IMR-90 (cell line): ENCODE measurements at regions not wholly inside any gene's neighbourhood (a gene's known extent, or its start where the extent isn't known, plus 50 kb on each side); places are given as distances from the start of the nearest gene placed in this dataset.
A peak's percentile ranks its signal among the peaks of the same experiment; 100 is the strongest.

Source experiments
- ATAC-seq: fragments of 200-7000 bp; cut with Tn5 transposase; 2 replicates; pipeline ENCODE4 v1.9.1; 2020; ENCODE audit warnings: low read depth, mild to moderate bottlenecking, moderate library complexity
- BruUV-seq: library from RNA; stranded (reverse); fragments of 400-500 nt; replicated peaks from 2 replicates; lab custom pipeline; 2021; lab: Mats Ljungman, UMichigan
- CTCF ChIA-PET: fragments of 300-600 bp; formaldehyde crosslinking; extraction: SDS; loops from one replicate; lab custom pipeline; 2021; ENCODE audit warnings: antibody characterized with exemption; lab: Yijun Ruan, JAX
- POLR2A ChIA-PET: fragments of 300-600 bp; sonication (Branson Sonifier 250); formaldehyde crosslinking; loops from one replicate; lab custom pipeline; 2022; ENCODE audit warnings: antibody characterized with exemption; ENCODE audit not compliant: unreplicated experiment; lab: Charles Lee
- DNase-seq: peaks from one replicate; pipeline ENCODE4 v3.0.0; 2013
- H2AFZ ChIP-seq: replicated peaks from 2 replicates; pipeline ENCODE3; 2013; ENCODE audit warnings: low read length, mild to moderate bottlenecking; ENCODE audit not compliant: poor library complexity
- H2AK5ac ChIP-seq: 2 replicates; pipeline ENCODE4 v1.6.1; 2013; ENCODE audit warnings: low read depth, low read length, inconsistent platforms
- H2AK9ac ChIP-seq: replicated peaks from 2 replicates; pipeline ENCODE3; 2013; ENCODE audit warnings: mild to moderate bottlenecking, low read depth, low read length, moderate library complexity; ENCODE audit not compliant: poor library complexity
- H2BK120ac ChIP-seq: 2 replicates; pipeline ENCODE4 v1.6.1; 2013; ENCODE audit warnings: low read depth, low read length, inconsistent platforms
- H2BK15ac ChIP-seq: 3 replicates; pipeline ENCODE4 v1.6.1; 2013; ENCODE audit warnings: low read depth, low read length, inconsistent platforms
- H2BK20ac ChIP-seq: 2 replicates; pipeline ENCODE4 v1.6.1; 2013; ENCODE audit warnings: low read depth, mild to moderate bottlenecking, inconsistent platforms, low read length, moderate library complexity
- H2BK5ac ChIP-seq: 2 replicates; pipeline ENCODE4 v1.6.1; 2013; ENCODE audit warnings: mild to moderate bottlenecking, low read depth, low read length, inconsistent platforms; ENCODE audit not compliant: poor library complexity, severe bottlenecking
- H3K14ac ChIP-seq: replicated peaks from 2 replicates; pipeline ENCODE4 v1.6.1; 2013; ENCODE audit warnings: low read depth, low read length, inconsistent platforms
- H3K18ac ChIP-seq: 2 replicates; pipeline ENCODE4 v1.6.1; 2013; ENCODE audit warnings: low read depth, low read length, control low read depth
- H3K23ac ChIP-seq: 2 replicates; pipeline ENCODE4 v1.6.1; 2013; ENCODE audit warnings: low read depth, low read length, inconsistent platforms
- H3K27ac ChIP-seq: 2 replicates; pipeline ENCODE4 v1.5.1; 2013; ENCODE audit warnings: mild to moderate bottlenecking, control low read depth, low read length; ENCODE audit not compliant: insufficient read depth
- H3K27me3 ChIP-seq: 2 replicates; pipeline ENCODE4 v1.6.1; 2013; ENCODE audit warnings: low read length; ENCODE audit not compliant: control insufficient read depth, insufficient read depth
- H3K36me3 ChIP-seq: 2 replicates; pipeline ENCODE4 v1.6.1; 2013; ENCODE audit warnings: low read length, mixed read lengths; ENCODE audit not compliant: control insufficient read depth, insufficient read depth
- H3K4ac ChIP-seq: 2 replicates; pipeline ENCODE4 v1.6.1; 2013; ENCODE audit warnings: low read depth, low read length, inconsistent platforms
- H3K4me1 ChIP-seq: 2 replicates; pipeline ENCODE4 v1.6.1; 2013; ENCODE audit warnings: low read length, mixed read lengths; ENCODE audit not compliant: control insufficient read depth, insufficient read depth
- H3K4me2 ChIP-seq: 2 replicates; pipeline ENCODE4 v1.6.1; 2013; ENCODE audit warnings: low read depth, mild to moderate bottlenecking, control low read depth, low read length, moderate library complexity
- H3K4me3 ChIP-seq: 2 replicates; pipeline ENCODE4 v1.5.1; 2013; ENCODE audit warnings: low read depth, mild to moderate bottlenecking, control low read depth, low read length, moderate library complexity; ENCODE audit not compliant: insufficient read depth
- H3K56ac ChIP-seq: 2 replicates; pipeline ENCODE4 v1.6.1; 2013; ENCODE audit warnings: low read length, inconsistent platforms; ENCODE audit not compliant: insufficient read depth; ENCODE audit errors: extremely low read depth
- H3K79me1 ChIP-seq, 2 experiments: 2 replicates each; pipeline ENCODE4 v1.6.1; 2013; ENCODE audit warnings: low read length in 2 of 2, inconsistent platforms in 1 of 2, low read depth in 1 of 2
- H3K9ac ChIP-seq: 2 replicates; pipeline ENCODE4 v1.6.1; 2013; ENCODE audit warnings: low read depth, low read length, control low read depth
- H3K9me1 ChIP-seq: 2 replicates; pipeline ENCODE4 v1.6.1; 2013; ENCODE audit warnings: low read length, inconsistent platforms; ENCODE audit not compliant: insufficient read depth
- H3K9me3 ChIP-seq: 2 replicates; pipeline ENCODE4 v1.6.1; 2013; ENCODE audit warnings: low read length; ENCODE audit not compliant: control insufficient read depth, insufficient read depth
- H4K20me1 ChIP-seq: 2 replicates; pipeline ENCODE4 v1.6.1; 2013; ENCODE audit warnings: low read length, inconsistent platforms; ENCODE audit not compliant: insufficient read depth
- H4K5ac ChIP-seq: 2 replicates; pipeline ENCODE4 v1.6.1; 2013; ENCODE audit warnings: mild to moderate bottlenecking, low read depth, low read length, control low read depth
- H4K8ac ChIP-seq, 2 experiments: 2 replicates each; pipeline ENCODE4 v1.6.1; 2013; ENCODE audit warnings: low read depth in 2 of 2, low read length in 2 of 2, control low read depth in 1 of 2, inconsistent platforms in 1 of 2
- H4K91ac ChIP-seq: 2 replicates; pipeline ENCODE4 v1.6.1; 2013; ENCODE audit warnings: low read depth, low read length, inconsistent platforms; ENCODE audit not compliant: insufficient read depth
- BHLHE40 ChIP-seq: fragments of 150-350 bp; IDR thresholded peaks from 2 replicates; pipeline ENCODE4 v1.6.1; 2016; ENCODE audit warnings: mild to moderate bottlenecking, low read depth, low read length
- CEBPB ChIP-seq: IDR thresholded peaks from 2 replicates; pipeline ENCODE4 v1.6.1; 2012; ENCODE audit warnings: low read depth, low read length, improper control_type of control experiment
- CHD1 ChIP-seq: IDR thresholded peaks from 2 replicates; pipeline ENCODE4 v1.6.1; 2012; ENCODE audit warnings: low read depth, low read length, improper control_type of control experiment
- ELK1 ChIP-seq: fragments of 150-350 bp; IDR thresholded peaks from 2 replicates; pipeline ENCODE4 v1.6.1; 2016; ENCODE audit warnings: low read depth, mild to moderate bottlenecking, low read length, moderate library complexity, borderline replicate concordance
- FOS ChIP-seq: fragments of 150-350 bp; IDR thresholded peaks from 2 replicates; pipeline ENCODE4 v1.6.1; 2016; ENCODE audit warnings: low read depth, low read length
- MAFK ChIP-seq: IDR thresholded peaks from 2 replicates; pipeline ENCODE4 v1.6.1; 2012; ENCODE audit warnings: low read depth, low read length, improper control_type of control experiment
- MAZ ChIP-seq: IDR thresholded peaks from 2 replicates; pipeline ENCODE4 v1.6.1; 2012; ENCODE audit warnings: low read depth, mild to moderate bottlenecking, low read length, improper control_type of control experiment, moderate library complexity, borderline replicate concordance
- MXI1 ChIP-seq: IDR thresholded peaks from 2 replicates; pipeline ENCODE4 v1.6.1; 2012; ENCODE audit warnings: low read depth, mild to moderate bottlenecking, low read length, moderate library complexity, borderline replicate concordance
- NFE2L2 ChIP-seq: fragments of 150-350 bp; IDR thresholded peaks from 2 replicates; pipeline ENCODE4 v1.6.1; 2016; ENCODE audit warnings: low read depth, mild to moderate bottlenecking, low read length
- POLR2A ChIP-seq: IDR thresholded peaks from 2 replicates; pipeline ENCODE4 v1.6.1; 2012; ENCODE audit warnings: mild to moderate bottlenecking, low read depth, low read length
- RAD21 ChIP-seq: IDR thresholded peaks from 2 replicates; pipeline ENCODE4 v1.6.1; 2012; ENCODE audit warnings: low read length, improper control_type of control experiment
- RCOR1 ChIP-seq: IDR thresholded peaks from 2 replicates; pipeline ENCODE4 v1.6.1; 2012; ENCODE audit warnings: mild to moderate bottlenecking, low read length, improper control_type of control experiment; ENCODE audit not compliant: insufficient replicate concordance
- RFX5 ChIP-seq: IDR thresholded peaks from 2 replicates; pipeline ENCODE4 v1.8.0; 2012; ENCODE audit warnings: low read depth, mild to moderate bottlenecking, low read length, moderate library complexity
- SMC3 ChIP-seq: fragments of 150-350 bp; IDR thresholded peaks from 2 replicates; pipeline ENCODE4 v1.6.1; 2016; ENCODE audit warnings: low read depth, mild to moderate bottlenecking, antibody characterized with exemption, low read length, moderate library complexity
- WGBS, 2 experiments: methylation state at CpG; one replicate each; pipeline versions ENCODE4 v1.1.5 to v1.1.7; 2013; ENCODE audit warnings: missing lambda C conversion rate in 2 of 2; ENCODE audit not compliant: insufficient read length in 1 of 2; ENCODE audit errors: extremely low coverage in 2 of 2; 5-methylcytosine and 5-hydroxymethylcytosine counted together
- dilution Hi-C: fragments of 300-500 bp; cut with HindIII; formaldehyde crosslinking; loops from one replicate; pipeline ENCODE4 v1.14.3; 2018; ENCODE audit warnings: low sequenced_read_pairs; ENCODE audit not compliant: unreplicated experiment
- in situ Hi-C: fragments of 300-500 bp; cut with MboI; formaldehyde crosslinking; loops from 3 replicates; pipeline ENCODE4 v1.14.3; 2019; ENCODE audit warnings: low sequenced_read_pairs, inconsistent platforms, mixed read lengths
- intact Hi-C: fragments of 100-400 bp; cut with micrococcal nuclease; formaldehyde crosslinking; loops from 2 replicates; pipeline ENCODE4 v1.10.0; 2022
- TF ChIP-seq, protein P1 (sequence below): fragments of 150-350 bp; IDR thresholded peaks from 2 replicates; pipeline ENCODE4 v1.6.1; 2017; ENCODE audit warnings: mild to moderate bottlenecking, antibody characterized with exemption, low read length, low read depth
- TF ChIP-seq, protein P2 (sequence below): conservative IDR thresholded peaks from 2 replicates; pipeline ENCODE4 v1.5.1; 2012; ENCODE audit warnings: mild to moderate bottlenecking, low read depth, low read length, improper control_type of control experiment

DNA sequence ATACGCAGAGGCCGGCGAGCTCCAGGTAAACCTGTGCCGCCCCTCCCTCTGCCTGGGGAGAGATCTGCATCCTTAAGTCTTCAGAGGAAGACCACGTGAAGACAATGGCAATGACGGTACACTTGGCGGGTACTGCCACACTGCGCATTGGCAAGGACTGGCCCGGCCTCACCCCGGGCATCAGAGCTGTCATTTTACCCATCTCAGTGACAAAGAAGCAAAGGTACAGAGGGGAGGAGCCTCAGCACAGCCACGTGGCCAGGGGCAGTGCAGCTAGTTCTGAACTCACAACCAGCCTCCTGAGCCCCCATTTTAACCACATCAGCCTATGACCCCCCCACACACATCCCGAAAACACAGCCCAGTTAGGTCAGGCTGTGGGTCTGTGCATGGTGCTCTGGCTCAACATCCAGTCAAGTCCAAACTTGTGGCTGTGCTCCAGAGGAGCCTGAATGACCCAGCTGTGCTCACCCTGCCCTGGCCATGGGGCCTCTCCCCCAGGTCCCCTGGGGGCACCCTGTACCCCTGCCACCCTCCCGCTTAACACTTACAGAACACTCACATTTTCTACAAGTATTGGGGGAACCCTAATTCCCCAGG, 80.6 kb downstream of the C16orf95 start:
- ChIA-PET POLR2A (no interaction called here), CTCF (no interaction called here)
- Histone ChIP-seq H4K20me1 (no peaks in the 10 kb centered on the region), H2BK20ac (no peak overlapping the region), H3K18ac (no peak overlapping the region), H3K4me3 (no peak overlapping the region), H3K4me2 (no peak overlapping the region), H3K79me1 (no peaks in the 10 kb centered on the region), H3K9ac (no peak overlapping the region), H3K56ac (no peak overlapping the region), H3K14ac (no peak overlapping the region), H4K5ac (no peak overlapping the region), H4K8ac (no peak overlapping the region), H2AK5ac (0 out of 2 replicates have a peak overlapping the region, but pooled peaks have one; percentile 5), H2BK5ac (no peak overlapping the region), H3K27ac (no peak overlapping the region), H3K4me1 (no peaks in the 10 kb centered on the region), H2BK15ac (no peak overlapping the region), H2AFZ (no peak overlapping the region), H3K9me1 (no peaks in the 10 kb centered on the region), H3K36me3 (no peaks in the 10 kb centered on the region), H2BK120ac (no peak overlapping the region), H3K9me3 (peaks cover 6% of the 10 kb centered on the region), H3K23ac (no peak overlapping the region), H3K4ac (no peak overlapping the region), H4K91ac (no peak overlapping the region), H2AK9ac (no peak overlapping the region), H3K27me3 (peaks cover 27% of the 10 kb centered on the region)
- no peak for TF ChIP-seq ELK1
- TF ChIP-seq NFE2L2: no peak
- TF ChIP-seq, protein P1, sequence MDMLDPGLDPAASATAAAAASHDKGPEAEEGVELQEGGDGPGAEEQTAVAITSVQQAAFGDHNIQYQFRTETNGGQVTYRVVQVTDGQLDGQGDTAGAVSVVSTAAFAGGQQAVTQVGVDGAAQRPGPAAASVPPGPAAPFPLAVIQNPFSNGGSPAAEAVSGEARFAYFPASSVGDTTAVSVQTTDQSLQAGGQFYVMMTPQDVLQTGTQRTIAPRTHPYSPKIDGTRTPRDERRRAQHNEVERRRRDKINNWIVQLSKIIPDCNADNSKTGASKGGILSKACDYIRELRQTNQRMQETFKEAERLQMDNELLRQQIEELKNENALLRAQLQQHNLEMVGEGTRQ: no peak
- TF ChIP-seq BHLHE40: no peak
- TF ChIP-seq CEBPB: no peak
- TF ChIP-seq MAZ: no peak
- no peak for TF ChIP-seq SMC3
- TF ChIP-seq RAD21: no peak
- no peak for TF ChIP-seq FOS
- TF ChIP-seq RCOR1: no peak
- TF ChIP-seq MXI1: no peak
- TF ChIP-seq RFX5: no peak
- no peak for TF ChIP-seq CHD1
- TF ChIP-seq MAFK: no peak
- TF ChIP-seq, protein P2, sequence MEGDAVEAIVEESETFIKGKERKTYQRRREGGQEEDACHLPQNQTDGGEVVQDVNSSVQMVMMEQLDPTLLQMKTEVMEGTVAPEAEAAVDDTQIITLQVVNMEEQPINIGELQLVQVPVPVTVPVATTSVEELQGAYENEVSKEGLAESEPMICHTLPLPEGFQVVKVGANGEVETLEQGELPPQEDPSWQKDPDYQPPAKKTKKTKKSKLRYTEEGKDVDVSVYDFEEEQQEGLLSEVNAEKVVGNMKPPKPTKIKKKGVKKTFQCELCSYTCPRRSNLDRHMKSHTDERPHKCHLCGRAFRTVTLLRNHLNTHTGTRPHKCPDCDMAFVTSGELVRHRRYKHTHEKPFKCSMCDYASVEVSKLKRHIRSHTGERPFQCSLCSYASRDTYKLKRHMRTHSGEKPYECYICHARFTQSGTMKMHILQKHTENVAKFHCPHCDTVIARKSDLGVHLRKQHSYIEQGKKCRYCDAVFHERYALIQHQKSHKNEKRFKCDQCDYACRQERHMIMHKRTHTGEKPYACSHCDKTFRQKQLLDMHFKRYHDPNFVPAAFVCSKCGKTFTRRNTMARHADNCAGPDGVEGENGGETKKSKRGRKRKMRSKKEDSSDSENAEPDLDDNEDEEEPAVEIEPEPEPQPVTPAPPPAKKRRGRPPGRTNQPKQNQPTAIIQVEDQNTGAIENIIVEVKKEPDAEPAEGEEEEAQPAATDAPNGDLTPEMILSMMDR: no peak
- TF ChIP-seq POLR2A: no peak
- no TSS peak for BruUV-seq
- 100% methylated on average over 5 of the region's 13 CpGs; no CpG with 5 or more reads in 1 of the 2 experiments for WGBS, 2 experiments
- no peak for ATAC-seq
- DNase-seq: no peak
- dilution Hi-C loops: no loop called here
- intact Hi-C loops: no loop called here
- in situ Hi-C loops: no loop called here
